Subcutaneous adipose tissue (tissue), 1 donor: ENCODE measurements at regions not wholly inside any gene's neighbourhood (a gene's known extent, or its start where the extent isn't known, plus 50 kb on each side); places are given as distances from the start of the nearest gene placed in this dataset.

Experiments used
- TF ChIP-seq, protein P1 (sequence below): fragments of 450-650 bp; IDR thresholded peaks from one replicate; pipeline ENCODE4 v1.5.1; 2016; ENCODE audit warnings: low read depth, mild to moderate bottlenecking, control low read depth, antibody characterized with exemption, moderate library complexity

DNA sequence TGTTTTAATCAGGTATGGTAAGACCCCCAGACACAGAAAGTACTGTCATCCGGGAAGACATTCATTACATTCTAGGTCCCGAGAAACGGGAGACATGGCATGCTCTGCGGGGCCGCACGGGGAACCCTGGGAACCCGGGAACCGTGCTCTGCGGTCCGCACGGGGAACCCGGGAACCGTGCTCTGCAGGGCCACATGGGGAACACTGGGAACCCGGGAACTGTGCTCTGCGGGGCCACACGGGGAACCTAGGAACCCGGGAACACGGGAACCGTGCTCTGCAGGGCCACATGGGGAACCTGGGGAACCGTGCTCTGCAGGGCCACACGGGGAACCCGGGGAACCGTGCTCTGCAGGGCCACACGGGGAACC lies 165.6 kb upstream of the SULF2 start:
- TF ChIP-seq, protein P1, sequence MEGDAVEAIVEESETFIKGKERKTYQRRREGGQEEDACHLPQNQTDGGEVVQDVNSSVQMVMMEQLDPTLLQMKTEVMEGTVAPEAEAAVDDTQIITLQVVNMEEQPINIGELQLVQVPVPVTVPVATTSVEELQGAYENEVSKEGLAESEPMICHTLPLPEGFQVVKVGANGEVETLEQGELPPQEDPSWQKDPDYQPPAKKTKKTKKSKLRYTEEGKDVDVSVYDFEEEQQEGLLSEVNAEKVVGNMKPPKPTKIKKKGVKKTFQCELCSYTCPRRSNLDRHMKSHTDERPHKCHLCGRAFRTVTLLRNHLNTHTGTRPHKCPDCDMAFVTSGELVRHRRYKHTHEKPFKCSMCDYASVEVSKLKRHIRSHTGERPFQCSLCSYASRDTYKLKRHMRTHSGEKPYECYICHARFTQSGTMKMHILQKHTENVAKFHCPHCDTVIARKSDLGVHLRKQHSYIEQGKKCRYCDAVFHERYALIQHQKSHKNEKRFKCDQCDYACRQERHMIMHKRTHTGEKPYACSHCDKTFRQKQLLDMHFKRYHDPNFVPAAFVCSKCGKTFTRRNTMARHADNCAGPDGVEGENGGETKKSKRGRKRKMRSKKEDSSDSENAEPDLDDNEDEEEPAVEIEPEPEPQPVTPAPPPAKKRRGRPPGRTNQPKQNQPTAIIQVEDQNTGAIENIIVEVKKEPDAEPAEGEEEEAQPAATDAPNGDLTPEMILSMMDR, result no peak

DNA sequence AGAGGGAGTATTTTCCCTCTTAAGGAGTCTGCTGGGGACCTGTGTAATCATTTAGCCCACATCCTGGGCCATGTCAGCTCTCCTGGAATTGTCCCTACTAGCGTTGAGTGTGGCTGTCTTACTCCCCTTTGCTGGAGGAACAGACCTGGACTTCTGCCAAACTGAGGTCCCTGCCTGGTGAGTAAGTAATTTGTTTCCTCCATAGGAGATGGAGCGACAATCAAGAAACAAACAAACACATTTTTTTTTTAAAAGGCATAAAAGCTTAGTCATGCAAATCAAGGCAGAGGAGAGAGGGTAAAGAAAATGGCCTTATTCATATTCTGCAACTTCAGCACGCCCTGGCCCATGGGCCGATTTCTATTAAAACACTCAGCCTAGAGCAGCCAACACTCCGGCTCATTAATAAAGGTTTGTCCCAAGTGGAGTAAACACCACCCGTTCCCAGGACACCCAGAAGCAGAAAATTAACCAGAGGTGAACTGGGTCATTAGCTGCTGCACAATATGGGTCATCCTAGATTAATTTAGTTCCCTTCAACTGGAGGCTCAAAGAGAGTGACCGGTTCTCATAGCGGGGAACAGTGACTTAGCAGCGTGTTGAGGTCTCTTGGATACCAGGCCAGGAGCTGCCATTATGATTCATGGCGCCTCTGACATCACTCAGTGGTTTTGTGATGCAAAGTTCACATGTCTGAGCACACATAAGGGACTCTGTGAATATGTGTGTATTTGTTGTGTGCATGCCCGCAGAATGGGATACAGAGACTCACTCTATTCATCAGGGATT lies 165.0 kb upstream of the SULF2 start:
- TF ChIP-seq, protein P1, result no peak

DNA sequence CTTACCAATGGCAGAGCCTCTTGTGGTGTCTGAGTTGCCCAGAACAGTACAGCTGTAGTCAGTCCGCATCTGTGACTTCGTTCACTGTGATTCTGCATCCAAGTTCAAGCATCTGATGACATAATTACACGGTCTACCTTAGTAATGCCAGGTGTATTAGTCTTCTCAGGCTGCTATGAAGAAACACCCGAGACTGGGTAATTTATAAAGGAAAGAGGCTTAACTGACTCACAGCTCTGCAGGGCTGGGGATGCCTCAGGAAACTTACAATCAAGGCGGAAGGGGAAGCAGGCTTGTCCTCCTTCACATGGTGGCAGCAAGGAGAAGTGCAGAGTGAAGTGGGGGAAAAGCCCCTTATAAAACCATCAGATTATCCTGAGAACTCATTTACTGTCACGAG lies 163.9 kb upstream of the SULF2 start:
- TF ChIP-seq, protein P1, result no peak

GRCh38 chr20:47944682-47945081 lies 159.4 kb upstream of the SULF2 start:
- TF ChIP-seq, protein P1, result no peak

DNA sequence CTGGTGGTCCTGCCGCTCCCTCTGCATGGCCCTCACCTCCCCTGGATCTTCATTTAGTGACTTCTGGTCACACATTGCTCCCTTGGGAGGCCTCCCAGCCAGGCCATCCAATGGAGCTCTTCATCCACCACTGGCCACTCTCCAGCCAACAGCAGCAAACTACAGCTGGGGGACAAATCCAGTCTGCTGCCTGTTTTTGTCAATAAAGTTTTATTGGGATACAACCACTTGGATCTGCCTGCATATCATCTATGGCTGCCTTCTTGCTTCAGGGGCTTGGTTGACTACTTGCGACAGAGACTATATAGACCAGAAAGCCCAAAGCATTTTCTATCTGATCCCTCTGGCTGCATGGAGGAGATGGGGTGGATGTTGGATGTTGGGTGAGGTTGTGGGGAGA lies 156.6 kb upstream of the SULF2 start:
- TF ChIP-seq, protein P1, result no peak

GRCh38 chr20:47940101-47940813 lies 155.0 kb upstream of the SULF2 start:
- TF ChIP-seq, protein P1, result no peak

DNA sequence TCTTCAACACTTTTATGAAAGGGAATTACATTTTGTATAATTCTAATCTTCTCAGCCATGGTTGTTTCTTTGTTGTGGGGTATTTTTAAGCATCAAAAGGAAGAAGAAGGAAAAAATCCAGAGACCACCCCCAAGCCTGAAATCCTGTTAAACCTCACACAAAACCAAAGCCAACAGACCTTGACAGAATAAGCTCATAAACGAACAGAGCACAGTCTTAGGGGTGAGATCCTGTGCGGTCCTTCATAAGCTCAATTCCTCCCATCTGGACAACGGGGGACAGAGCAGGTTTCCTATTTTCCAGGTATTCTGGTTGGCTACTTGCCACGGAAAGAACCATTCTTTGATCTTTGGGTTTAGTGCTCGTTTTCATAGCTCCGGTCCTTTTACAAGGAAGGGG lies 151.3 kb upstream of the SULF2 start:
- TF ChIP-seq, protein P1, result no peak
